Cardiac fibroblast (primary cell): ENCODE measurements at regions not wholly inside any gene's neighbourhood (a gene's known extent, or its start where the extent isn't known, plus 50 kb on each side); places are given as distances from the start of the nearest gene placed in this dataset.
A peak's percentile ranks its signal among the peaks of the same experiment; 100 is the strongest.
"Not testable (repeated sequence)": the region's sequence is repeated elsewhere in the genome, so short reads cannot be mapped to it uniquely, and the experiment has no call there.

Experiments
- DNase-seq, 2 donors: peaks; one replicate each; pipeline versions ENCODE4 v3.0.0 to v3.0.0-alpha.2; 2010; ENCODE audit warnings: low read depth in 2 of 2
- H3K4me3 ChIP-seq, 2 donors: replicated peaks in 1 of 2; 1 replicate in 1 of 2; 2 replicates in 1 of 2; pipeline ENCODE4 v1.5.1; 2011; ENCODE audit warnings: low read depth in 2 of 2, low read length in 2 of 2, mild to moderate bottlenecking in 2 of 2, moderate library complexity in 1 of 2
- TF ChIP-seq, protein P1 (sequence below): IDR thresholded peaks from one replicate; pipeline ENCODE4 v1.5.1; 2011; ENCODE audit warnings: low read depth, mild to moderate bottlenecking, low read length, inconsistent platforms

DNA sequence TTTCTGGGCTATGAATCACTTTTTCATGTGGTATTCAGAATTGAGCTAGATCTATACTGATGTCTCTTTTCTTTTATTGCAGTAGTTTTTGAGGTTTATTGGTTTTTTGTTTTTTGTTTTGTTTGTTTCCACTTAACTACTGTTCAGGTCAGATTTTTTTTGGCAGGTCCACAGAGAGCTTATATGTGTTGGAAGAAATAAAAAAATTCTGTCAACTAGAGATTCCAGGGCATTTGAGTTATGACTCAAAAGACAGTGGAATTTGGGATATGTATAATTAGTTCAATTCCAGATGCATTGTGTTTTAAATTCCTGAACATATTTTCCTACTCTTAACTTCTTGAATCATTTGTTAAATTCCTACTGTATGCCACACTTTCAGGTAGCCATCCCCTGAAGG is 727.2 kb downstream of the SI start:
- TF ChIP-seq, protein P1, sequence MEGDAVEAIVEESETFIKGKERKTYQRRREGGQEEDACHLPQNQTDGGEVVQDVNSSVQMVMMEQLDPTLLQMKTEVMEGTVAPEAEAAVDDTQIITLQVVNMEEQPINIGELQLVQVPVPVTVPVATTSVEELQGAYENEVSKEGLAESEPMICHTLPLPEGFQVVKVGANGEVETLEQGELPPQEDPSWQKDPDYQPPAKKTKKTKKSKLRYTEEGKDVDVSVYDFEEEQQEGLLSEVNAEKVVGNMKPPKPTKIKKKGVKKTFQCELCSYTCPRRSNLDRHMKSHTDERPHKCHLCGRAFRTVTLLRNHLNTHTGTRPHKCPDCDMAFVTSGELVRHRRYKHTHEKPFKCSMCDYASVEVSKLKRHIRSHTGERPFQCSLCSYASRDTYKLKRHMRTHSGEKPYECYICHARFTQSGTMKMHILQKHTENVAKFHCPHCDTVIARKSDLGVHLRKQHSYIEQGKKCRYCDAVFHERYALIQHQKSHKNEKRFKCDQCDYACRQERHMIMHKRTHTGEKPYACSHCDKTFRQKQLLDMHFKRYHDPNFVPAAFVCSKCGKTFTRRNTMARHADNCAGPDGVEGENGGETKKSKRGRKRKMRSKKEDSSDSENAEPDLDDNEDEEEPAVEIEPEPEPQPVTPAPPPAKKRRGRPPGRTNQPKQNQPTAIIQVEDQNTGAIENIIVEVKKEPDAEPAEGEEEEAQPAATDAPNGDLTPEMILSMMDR: no peak
- no peak overlapping the region for H3K4me3 ChIP-seq
- DNase-seq: no peak

DNA sequence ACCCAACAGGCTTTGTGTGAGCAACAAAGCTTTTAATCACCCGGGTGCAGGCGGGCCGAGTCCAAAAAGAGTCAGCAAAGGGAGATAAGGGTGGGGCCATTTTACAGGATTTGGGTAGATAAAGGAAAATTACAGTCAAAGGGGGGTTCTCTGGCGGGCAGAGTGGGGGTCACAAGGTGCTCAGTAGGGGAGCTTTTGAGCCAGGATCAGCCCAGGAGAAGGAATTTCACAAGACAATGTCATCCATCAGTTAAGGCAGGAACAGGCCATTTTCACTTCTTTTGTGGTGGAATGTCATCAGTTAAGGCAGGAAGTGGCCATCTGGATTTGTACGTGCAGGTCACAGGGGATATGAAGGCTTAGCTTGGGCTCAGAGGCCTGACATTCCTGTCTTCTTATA is 736.1 kb downstream of the SI start:
- not testable (repeated sequence) for H3K4me3 ChIP-seq, DNase-seq

DNA sequence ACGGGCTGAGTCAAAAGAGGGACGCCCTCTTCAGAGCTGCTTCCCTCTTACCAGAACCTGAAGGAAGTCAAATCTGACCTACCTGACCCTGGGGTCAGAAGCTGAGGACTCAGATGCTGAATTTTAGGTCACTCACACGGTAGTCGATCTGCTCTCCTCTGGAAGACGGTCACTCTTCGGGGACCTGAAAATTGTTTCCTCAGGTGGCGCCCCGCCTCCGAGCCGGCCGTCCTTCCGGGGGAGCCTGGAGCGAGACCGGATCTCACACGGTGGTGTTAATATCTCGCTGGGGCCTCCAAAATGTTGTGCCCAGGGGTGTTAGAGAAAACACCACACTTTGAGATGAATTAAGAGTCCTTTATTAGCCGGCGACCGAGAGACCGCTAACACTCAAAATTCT is 737.2 kb downstream of the SI start:
- no peak for DNase-seq
- TF ChIP-seq, protein P1: no peak
- H3K4me3 ChIP-seq: no peak overlapping the region

DNA sequence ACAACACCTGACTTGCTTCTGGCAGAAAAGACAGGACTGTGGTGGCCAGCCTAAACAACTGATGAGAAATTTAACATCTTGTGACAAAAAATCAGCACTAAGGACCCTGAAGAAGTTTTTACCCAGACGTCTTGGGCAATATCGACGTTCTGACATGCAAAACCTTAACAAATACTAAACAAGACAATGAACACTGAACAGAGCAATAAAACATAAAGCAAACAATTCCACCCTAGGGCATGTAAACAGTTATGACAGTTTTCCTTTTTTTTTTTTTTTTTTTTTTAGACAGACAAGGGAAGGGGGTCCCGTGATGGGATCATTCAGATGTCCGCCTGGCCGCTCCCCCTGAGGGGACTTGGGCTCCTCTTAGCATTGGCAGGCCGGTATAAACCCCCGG is 738.0 kb downstream of the SI start:
- DNase-seq: no peak
- H3K4me3 ChIP-seq: no peak overlapping the region
- TF ChIP-seq, protein P1: no peak

DNA sequence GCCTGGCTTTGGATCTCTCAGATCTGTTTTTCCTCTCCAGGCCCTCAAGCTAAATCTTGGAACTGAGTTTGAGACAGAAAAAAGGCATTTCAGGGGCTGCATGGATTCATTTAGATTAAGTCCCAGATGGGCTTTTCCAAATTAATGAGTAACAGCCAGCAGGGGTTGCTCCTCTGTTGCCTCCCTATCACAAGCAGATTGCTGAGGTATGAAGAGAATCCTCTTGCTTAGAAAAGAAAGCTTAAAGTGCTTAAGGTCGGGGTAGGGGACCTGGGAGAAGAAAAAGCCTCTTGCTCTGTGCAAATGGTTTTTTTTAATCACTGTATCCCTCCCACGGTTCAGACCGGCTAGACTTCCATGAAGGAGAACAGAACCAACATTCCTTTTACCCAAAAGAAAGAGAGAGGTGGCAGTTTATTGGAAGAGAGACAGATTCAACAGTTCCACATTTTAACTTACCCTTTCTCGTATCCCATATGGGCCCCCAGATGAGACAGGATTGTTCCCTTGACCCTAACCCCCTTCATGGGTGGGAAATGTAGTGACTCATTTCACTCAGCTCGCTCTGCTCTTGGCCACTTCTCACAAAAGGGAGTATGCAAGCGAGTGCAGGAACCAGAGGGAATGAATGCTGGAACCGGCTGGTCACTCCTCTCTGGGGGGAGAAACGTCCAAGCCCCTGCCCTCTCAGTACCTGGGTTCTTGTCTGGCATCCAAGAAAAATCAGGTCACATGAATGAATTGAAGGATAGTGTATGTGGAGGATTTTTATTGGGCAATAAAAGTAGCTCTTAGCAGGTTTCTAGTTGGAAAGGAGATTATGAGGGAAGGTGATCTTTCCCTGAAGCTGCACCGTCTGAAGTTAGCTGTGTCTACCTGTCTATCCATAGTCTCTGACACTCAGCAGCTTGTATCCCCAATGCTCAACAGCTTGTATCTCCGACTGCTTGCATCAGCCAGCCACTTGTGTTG is 745.2 kb downstream of the SI start:
- DNase-seq: peak in 1 of 2 donors; percentile 13
- H3K4me3 ChIP-seq: no peak overlapping the region
- TF ChIP-seq, protein P1: no peak

DNA sequence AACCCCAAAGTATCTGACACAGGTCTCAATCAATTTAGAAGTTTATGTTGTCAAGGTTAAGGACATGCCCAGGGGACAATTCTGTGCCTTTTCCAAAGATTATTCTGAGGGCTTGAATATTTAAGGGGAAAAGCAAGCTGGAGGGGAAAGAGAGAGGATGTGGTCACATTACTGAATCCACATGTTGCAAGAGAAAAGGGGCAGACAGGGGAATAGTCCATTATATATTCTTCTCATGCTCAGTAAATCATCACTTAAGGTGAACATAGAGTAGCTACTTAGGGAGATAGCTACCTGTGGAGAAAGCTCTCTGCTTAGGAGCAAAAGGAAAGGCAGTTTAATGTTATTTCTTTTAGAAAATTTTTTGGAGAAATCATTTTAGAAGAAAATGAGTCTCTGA is 751.6 kb downstream of the SI start:
- no peak overlapping the region for H3K4me3 ChIP-seq
- TF ChIP-seq, protein P1: no peak
- DNase-seq: no peak

DNA sequence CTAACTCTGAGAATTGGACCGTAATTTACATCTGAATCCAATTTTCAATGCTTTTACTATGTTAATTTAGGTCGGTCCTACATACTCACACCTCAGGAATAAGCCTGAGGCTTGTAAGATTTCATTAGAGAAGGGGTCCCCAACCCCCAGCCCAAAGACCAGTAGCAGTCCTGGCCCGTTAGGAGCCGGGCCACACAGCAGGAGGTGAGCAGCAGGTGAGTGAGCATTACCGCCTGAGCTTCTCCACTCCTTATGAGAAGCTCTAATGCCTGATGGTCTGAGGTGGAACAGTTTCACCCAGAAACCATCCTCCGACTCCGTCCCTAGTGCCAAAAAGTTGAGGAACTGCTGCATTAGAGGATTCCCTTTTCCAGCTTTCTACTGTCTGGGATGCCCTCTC is 757.3 kb downstream of the SI start:
- TF ChIP-seq, protein P1: no peak
- no peak overlapping the region for H3K4me3 ChIP-seq
- no peak for DNase-seq
